Lower lobe of right lung (tissue), 2 donors: ENCODE measurements at regions not wholly inside any gene's neighbourhood (a gene's known extent, or its start where the extent isn't known, plus 50 kb on each side); places are given as distances from the start of the nearest gene placed in this dataset.

Source experiments
- ATAC-seq, 2 donors: fragments of 200-7000 bp; cut with Tn5 transposase; one replicate each; pipeline ENCODE4 v1.9.1; 2020 to 2022; ENCODE audit warnings: mild to moderate bottlenecking in 2 of 2, moderate library complexity in 2 of 2
- DNase-seq: peaks from one replicate; pipeline ENCODE4 v3.0.0-alpha.2; 2020
- H3K27ac ChIP-seq: fragments of 200-600 bp; one replicate; pipeline ENCODE4 v1.8.0; 2022
- H3K27me3 ChIP-seq: fragments of 200-600 bp; one replicate; pipeline ENCODE4 v1.8.0; 2022; ENCODE audit warnings: low read depth
- H3K36me3 ChIP-seq: fragments of 200-600 bp; one replicate; pipeline ENCODE4 v1.8.0; 2022; ENCODE audit warnings: mild to moderate bottlenecking
- H3K4me1 ChIP-seq: fragments of 200-600 bp; one replicate; pipeline ENCODE4 v1.8.0; 2022
- H3K4me3 ChIP-seq: fragments of 200-600 bp; one replicate; pipeline ENCODE4 v1.8.0; 2022; ENCODE audit warnings: mild to moderate bottlenecking
- H3K9me3 ChIP-seq: fragments of 200-600 bp; one replicate; pipeline ENCODE4 v1.8.0; 2022
- intact Hi-C: fragments of 100-400 bp; cut with DNase I; formaldehyde crosslinking; loops from one replicate; pipeline ENCODE4 v1.11.0; 2022
- TF ChIP-seq, protein P1 (sequence below): fragments of 200-600 bp; IDR thresholded peaks from one replicate; pipeline ENCODE4 v1.8.0; 2022; ENCODE audit warnings: antibody characterized with exemption, mild to moderate bottlenecking
- donor health status: DM: no; HTN: yes; CAD: no; lungs with severe emphysema.

DNA sequence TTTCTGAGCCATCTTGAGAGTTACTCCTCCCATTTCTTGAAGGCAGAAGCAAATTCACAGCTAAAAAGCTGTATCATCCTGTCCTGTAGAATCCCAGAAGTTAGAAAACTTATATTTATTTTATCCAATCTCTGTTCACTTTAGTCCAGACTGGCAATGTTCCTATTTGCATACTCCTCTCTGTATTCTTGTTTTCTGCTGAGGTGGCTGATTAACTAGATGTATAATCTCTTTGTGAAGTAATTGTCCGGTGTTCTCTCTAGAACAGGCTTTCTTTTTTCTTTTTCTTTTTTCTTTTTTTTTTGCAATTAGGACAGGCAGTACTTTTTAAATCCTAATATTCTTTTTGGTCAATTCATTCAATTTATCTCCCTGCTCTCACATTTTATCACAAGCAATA, 411.0 kb downstream of the KCNJ3 start:
- Histone ChIP-seq H3K4me3 (no peak overlapping the region), H3K27ac (no peak overlapping the region), H3K27me3 (no peaks in the 10 kb centered on the region), H3K9me3 (no peaks in the 10 kb centered on the region), H3K4me1 (no peaks in the 10 kb centered on the region), H3K36me3 (no peaks in the 10 kb centered on the region)
- ATAC-seq (no peak), DNase-seq (no peak)
- intact Hi-C loops, result no loop called here
- TF ChIP-seq, protein P1, sequence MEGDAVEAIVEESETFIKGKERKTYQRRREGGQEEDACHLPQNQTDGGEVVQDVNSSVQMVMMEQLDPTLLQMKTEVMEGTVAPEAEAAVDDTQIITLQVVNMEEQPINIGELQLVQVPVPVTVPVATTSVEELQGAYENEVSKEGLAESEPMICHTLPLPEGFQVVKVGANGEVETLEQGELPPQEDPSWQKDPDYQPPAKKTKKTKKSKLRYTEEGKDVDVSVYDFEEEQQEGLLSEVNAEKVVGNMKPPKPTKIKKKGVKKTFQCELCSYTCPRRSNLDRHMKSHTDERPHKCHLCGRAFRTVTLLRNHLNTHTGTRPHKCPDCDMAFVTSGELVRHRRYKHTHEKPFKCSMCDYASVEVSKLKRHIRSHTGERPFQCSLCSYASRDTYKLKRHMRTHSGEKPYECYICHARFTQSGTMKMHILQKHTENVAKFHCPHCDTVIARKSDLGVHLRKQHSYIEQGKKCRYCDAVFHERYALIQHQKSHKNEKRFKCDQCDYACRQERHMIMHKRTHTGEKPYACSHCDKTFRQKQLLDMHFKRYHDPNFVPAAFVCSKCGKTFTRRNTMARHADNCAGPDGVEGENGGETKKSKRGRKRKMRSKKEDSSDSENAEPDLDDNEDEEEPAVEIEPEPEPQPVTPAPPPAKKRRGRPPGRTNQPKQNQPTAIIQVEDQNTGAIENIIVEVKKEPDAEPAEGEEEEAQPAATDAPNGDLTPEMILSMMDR, result no peak

DNA sequence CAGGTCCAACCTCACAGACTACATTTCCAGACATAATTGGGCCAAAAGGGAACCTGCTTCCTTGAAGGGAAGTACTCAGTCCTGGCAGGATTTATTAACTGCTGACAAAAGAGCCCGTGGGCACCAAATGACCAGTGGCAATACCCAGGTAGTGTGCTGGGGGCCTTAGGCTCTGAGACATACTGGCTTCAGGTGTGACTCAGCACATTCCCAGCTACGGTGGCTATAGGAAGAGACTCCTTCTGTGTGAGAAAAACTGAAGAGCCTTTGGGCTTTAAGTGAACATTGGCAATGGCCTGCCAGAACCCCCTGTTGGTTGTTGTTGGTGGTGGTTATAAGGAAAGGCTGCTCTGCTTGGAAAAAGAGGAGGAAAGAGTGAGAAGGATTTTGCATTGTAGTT, 401.8 kb downstream of the KCNJ3 start:
- Histone ChIP-seq H3K4me3 (no peak overlapping the region), H3K4me1 (no peaks in the 10 kb centered on the region), H3K27ac (no peak overlapping the region), H3K9me3 (peaks cover 4% of the 10 kb centered on the region), H3K36me3 (no peaks in the 10 kb centered on the region), H3K27me3 (no peaks in the 10 kb centered on the region)
- no peak for DNase-seq
- intact Hi-C loops, result no loop called here
- ATAC-seq, result no peak
- TF ChIP-seq, protein P1, result no peak

DNA sequence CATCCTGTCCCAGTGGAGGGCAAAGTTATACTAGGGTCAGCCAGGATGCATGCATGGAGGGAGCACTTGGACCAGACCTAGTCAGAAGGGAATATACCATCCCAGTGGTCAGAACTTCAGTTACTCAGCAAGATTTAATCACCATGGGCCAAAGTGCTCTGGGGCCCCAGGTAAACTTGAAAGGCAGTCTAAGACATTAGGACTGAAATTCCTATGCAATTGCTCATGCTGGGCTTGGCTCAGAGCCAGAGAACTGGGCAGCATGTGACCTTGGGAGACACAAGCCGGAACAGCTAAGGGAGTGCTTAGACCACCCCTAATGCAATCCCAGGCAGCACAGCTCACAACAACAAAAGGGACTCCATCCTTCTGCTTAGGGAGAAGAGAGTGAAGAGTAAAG, 401.3 kb downstream of the KCNJ3 start:
- Histone ChIP-seq H3K9me3 (peaks cover 4% of the 10 kb centered on the region), H3K4me3 (no peak overlapping the region), H3K36me3 (no peaks in the 10 kb centered on the region), H3K27me3 (no peaks in the 10 kb centered on the region), H3K27ac (no peak overlapping the region), H3K4me1 (no peaks in the 10 kb centered on the region)
- intact Hi-C loops, result no loop called here
- ATAC-seq, result peak in 1 of 2 donors; percentile 35
- TF ChIP-seq, protein P1, result no peak
- no peak for DNase-seq

DNA sequence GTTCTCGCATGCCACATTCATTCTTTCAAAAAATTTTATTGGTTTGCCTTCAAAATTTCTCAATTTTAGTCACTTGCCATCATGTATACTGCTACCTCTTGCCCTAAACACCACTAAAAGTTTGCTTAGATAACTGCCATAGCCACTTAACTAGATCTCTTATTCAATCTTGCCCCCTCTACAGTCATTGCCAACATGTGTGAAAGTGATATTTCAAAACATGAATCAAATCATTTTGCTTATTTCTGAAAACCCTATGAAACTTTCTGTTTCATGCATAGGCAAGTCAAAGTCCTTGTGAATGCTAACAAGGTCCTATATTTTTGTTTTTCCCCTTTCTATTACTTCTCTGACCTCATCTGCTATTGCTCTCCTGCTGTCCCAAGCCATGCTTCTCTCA, 397.1 kb downstream of the KCNJ3 start:
- TF ChIP-seq, protein P1, result no peak
- no peaks in the 10 kb centered on the region for H3K36me3 ChIP-seq
- H3K27me3 ChIP-seq, result no peaks in the 10 kb centered on the region
- H3K27ac ChIP-seq, result no peak overlapping the region
- H3K4me1 ChIP-seq, result no peaks in the 10 kb centered on the region
- no peak overlapping the region for H3K4me3 ChIP-seq
- DNase-seq (no peak), ATAC-seq (no peak)
- intact Hi-C loops, result no loop called here
- no peaks in the 10 kb centered on the region for H3K9me3 ChIP-seq

DNA sequence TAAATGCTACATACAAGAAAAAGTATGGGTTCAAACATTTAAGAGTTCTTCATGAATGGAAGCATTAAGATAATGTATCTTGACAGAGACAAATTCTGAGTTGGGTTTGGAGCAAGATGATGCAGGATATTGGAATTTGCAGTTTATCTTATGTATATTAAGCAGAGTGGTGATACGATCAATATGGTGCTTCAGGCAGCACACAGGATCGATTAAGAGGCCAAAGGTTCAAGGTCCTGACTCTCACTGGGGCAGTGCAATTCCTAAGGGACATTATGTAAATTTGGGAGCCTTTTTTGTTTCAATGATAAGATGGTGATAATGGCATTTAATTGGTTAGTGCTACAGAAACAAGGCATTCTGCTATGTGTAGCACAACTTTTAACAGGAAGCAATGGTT, 381.9 kb downstream of the KCNJ3 start:
- H3K4me1 ChIP-seq, result no peaks in the 10 kb centered on the region
- intact Hi-C loops, result no loop called here
- H3K27me3 ChIP-seq, result no peaks in the 10 kb centered on the region
- DNase-seq (no peak), ATAC-seq (no peak)
- no peaks in the 10 kb centered on the region for H3K36me3 ChIP-seq
- TF ChIP-seq, protein P1, result no peak
- no peak overlapping the region for H3K27ac ChIP-seq
- no peak overlapping the region for H3K4me3 ChIP-seq
- no peaks in the 10 kb centered on the region for H3K9me3 ChIP-seq

DNA sequence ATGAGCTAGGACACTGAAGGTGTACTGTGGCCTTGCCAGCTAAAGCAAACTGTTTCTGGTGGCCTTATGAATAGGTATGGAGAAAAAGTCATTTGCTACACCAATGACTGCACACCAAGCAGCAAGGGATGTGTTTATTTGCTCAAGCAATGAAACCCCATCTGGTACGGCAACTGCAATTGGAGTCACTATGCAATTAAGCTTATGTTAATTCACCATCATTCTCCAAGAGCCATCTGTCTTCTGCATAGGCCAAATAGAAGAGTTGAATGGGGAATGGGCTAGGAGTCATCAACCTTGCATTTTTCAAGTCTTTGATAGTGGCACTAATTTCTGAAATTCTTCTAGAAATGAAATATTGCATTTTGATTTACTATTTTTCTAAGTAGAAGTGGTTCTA, 372.0 kb downstream of the KCNJ3 start:
- H3K27me3 ChIP-seq, result no peaks in the 10 kb centered on the region
- H3K4me3 ChIP-seq, result no peak overlapping the region
- no peaks in the 10 kb centered on the region for H3K4me1 ChIP-seq
- TF ChIP-seq, protein P1, result no peak
- no peaks in the 10 kb centered on the region for H3K9me3 ChIP-seq
- H3K36me3 ChIP-seq, result no peaks in the 10 kb centered on the region
- no peak for ATAC-seq
- intact Hi-C loops, result no loop called here
- no peak for DNase-seq
- H3K27ac ChIP-seq, result no peak overlapping the region
